NK-92 treated with Interleukin-12 subunit alpha and Interleukin-12 subunit beta, amount 100 ng/mL, for 24 hours (cell line): ENCODE measurements at regions not wholly inside any gene's neighbourhood (a gene's known extent, or its start where the extent isn't known, plus 50 kb on each side); places are given as distances from the start of the nearest gene placed in this dataset.
"Not testable (repeated sequence)": the region's sequence is repeated elsewhere in the genome, so short reads cannot be mapped to it uniquely, and the experiment has no call there.

Source experiments
- DNase-seq: peaks from one replicate; lab custom pipeline; 2025; lab: John Stamatoyannopoulos, UW

DNA sequence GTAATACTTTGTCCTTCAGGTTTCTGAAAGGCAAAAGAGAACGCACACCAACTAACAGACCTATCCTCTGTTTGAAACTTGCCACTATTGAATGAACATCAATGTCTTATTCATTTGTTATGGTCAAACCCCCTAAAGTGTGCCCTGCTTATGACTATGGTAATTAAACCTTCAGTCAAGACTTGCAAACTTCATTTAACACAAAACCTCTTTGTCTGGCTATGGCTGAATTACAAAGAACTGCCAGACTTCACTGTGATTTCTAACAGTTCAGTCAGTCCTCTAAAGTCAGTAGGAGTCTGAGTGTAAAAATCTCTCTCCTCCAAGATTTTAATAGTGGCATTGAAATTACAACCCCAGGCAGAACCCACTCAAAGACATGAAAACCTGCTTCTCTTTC lies 702.5 kb upstream of the LRRN3 start:
- no peak for DNase-seq

DNA sequence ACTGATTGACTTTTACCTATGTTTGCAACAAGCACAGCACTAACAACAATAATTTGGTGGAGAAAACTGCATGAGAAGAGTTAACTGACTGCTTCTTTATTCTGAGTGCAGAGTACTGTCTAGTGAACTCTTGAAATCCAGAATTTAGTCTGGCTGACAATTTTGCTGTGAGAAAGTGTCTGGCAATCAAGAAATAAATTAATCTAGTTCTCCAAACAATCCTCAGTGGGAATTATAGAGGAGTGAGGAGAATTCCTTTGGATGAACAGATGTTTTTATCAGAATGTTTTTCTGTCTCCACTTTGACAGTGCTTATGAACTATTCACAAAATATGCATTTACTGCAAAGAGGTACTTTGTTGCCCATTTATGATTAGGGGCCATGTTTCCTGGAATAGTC lies 694.9 kb upstream of the LRRN3 start:
- DNase-seq, result no peak

DNA sequence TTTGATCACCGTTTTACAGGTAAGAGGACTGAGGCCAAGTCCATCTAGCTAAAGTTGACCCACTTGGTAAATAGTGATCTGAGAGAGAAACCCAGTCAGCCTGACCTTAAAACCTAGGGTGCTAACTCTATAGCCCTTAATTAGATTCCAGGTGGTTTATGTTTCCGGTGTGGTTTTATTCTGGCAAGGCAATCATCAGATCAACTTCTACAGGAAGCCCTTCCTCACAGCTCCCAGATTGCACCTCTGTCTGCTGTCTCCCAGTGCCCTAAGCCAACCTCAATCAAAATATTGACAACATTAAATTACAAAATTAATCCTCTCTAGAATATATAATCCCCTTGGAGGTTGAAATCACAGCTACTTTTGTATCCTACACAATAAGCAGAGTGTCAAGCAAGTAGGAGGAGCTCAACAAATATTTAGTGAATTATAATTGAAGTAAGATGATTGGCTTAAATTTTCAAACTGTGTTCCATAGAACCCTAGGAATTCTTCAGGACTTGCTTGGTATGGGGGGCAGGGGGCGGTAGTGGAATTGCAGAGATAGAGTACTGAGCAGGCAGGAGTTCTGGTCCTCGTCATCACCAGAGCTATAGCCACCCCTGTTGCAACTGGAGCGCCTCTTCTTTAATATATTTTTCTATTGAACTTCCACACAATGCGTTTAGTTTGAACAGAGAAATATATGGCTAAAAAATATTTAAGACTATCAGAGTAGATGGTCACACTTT lies 692.8 kb upstream of the LRRN3 start:
- DNase-seq, result no peak

GRCh38 chr7:110399421-110399820 lies 691.5 kb upstream of the LRRN3 start:
- DNase-seq, result no peak

- DNase-seq, result no peak
Measured at GRCh38 chr7:110400411-110400810, 690.5 kb upstream of the LRRN3 start.

DNA sequence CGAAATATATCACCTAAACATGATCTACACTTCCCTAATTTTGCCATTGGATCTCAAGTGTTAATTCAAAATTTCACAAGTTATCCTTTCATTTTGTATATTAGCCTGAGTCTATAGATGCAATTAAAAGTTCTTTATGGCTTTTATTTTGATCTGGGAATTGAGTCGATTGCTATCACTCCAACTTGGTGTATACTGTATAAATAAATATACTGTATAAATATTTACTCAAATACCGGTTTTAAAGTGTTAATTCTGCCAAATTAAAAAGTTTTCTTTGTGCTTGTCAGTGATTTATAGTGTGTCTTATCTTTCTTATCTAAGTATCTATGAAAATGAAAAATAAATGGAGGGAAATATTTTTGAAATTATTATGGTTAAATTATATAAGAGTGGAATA lies 683.7 kb upstream of the LRRN3 start:
- no peak for DNase-seq

- no peak for DNase-seq
Measured at GRCh38 chr7:110407706-110408105, 683.2 kb upstream of the LRRN3 start.

- DNase-seq, result no peak
Measured at GRCh38 chr7:110412614-110413013, 678.3 kb upstream of the LRRN3 start.

- DNase-seq, result no peak
Measured at GRCh38 chr7:110413038-110413437, 677.9 kb upstream of the LRRN3 start.

DNA sequence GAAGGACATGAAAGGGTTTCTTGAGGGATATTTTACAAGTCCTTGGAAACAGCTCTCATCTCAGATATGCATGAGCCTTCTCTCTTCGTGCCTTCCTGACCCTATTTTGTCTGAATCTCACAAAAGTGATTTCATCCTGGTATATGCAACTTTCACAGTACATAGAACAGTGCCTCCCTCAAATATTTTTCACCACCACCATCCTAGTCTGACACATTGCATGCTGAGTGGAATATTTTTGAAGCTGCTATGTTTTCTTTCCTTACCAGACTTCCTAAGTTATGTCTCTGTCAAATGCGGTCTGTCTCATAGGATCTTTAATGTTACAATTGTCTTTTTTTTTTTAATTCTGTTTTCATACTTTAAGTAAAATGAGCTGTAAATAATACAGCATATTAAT lies 673.3 kb upstream of the LRRN3 start:
- no peak for DNase-seq

GRCh38 chr7:110418659-110419280 lies 672.2 kb upstream of the LRRN3 start:
- DNase-seq, result no peak

GRCh38 chr7:110420788-110421187 lies 670.1 kb upstream of the LRRN3 start:
- no peak for DNase-seq

DNA sequence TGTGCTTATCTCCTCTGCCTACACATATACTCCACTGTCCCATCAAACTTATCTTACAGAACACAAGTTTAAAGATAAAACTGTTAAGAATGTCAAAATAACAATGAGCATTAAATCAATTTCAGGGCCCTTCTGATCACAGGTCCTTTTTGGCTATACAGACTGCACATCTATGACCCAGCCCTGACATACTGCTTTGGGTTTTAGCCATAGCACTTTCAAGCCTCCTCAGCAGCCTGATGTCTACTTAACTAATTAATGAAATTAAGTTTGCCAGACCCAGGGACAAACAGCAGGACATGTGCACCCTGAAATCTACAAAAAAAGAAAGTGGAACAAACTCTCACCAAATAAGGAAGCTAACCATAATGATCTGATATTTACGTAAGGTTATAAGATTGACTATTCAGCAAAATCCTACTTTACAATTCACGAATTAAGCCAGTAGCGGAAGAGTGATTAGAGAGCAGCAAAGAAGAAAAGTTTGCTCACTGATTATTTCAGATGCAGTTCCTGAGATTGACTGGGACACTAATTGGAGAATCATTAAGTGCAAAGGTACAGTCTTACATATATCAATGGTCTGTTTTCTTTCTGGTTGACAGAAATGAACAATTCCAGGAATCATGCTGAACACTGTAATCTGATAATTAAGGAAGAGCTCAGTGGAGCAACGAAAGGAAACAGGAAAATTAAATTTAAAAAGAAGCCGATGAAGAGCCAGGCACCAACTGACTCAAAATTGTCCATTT lies 669.3 kb upstream of the LRRN3 start:
- no peak for DNase-seq

- DNase-seq, result no peak
Measured at GRCh38 chr7:110432061-110432553, 658.8 kb upstream of the LRRN3 start.

- not testable (repeated sequence) for DNase-seq
Measured at GRCh38 chr7:110438926-110439325, 652.0 kb upstream of the LRRN3 start.

- DNase-seq, result no peak
Measured at GRCh38 chr7:110442381-110442837, 648.5 kb upstream of the LRRN3 start.

DNA sequence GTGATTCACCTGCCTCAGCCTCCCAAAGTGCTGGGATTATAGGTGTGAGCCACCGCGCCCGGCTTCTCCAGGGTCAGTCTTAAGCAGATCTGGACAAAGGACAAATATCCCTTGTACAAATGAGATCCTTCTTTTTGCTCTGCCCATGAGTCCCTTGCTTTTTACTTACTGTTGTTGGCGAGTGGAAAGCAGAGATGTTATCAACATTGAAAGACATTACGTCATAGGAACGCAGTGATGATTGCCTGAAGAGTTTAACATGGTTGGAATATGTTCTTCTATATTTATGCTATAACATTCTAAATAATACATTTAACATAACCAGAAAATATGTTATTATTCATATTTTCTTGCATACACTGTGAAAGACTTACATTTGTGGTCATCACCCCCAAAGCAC lies 644.3 kb upstream of the LRRN3 start:
- DNase-seq, result no peak

DNA sequence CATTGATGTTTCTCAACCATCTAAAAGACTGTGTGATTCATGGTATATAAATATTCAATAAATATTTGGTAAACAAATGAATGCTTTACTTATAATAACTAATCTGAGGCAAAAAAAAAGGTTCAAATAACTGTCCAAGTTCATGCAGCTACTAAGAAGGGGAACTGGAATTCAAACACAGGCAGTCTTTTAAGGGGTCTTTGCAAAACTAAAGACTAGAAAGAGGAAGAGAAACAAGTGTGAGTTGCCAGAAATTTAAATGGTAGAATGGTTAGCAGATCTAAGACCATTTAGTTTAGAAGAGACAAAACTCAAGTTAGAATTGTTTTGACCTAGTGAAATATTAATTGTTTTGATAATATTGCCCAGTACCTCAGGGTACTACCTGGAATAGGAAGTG lies 642.0 kb upstream of the LRRN3 start:
- DNase-seq, result no peak

GRCh38 chr7:110454713-110455112 lies 636.2 kb upstream of the LRRN3 start:
- no peak for DNase-seq

GRCh38 chr7:110461621-110462020 lies 629.3 kb upstream of the LRRN3 start:
- DNase-seq, result no peak

DNA sequence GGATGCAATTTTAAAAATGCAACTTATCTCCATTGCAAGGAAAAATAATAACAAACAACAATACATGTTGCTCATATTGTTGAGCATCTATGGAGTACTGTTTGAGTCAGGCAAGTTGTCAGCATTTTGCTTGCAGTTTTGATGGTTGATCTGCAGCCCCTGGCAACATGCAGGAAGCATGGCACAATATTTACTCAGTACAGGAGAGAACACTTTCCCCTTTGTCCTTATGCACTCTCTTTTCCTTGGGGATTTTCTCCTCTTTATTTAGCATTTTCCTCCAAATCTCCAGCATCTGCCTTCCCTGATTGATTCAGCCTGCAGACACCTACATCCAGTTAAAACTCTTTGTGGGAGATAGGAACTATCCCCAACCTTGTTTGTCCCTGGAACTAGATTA lies 620.5 kb upstream of the LRRN3 start:
- DNase-seq, result no peak

- not testable (repeated sequence) for DNase-seq
Measured at GRCh38 chr7:110472419-110472818, 618.5 kb upstream of the LRRN3 start.

- DNase-seq, result no peak
Measured at GRCh38 chr7:110480964-110481363, 610.0 kb upstream of the LRRN3 start.
